Endothelial cell of umbilical vein (primary cell): ENCODE measurements at regions not wholly inside any gene's neighbourhood (a gene's known extent, or its start where the extent isn't known, plus 50 kb on each side); places are given as distances from the start of the nearest gene placed in this dataset.

Experiments
- BruUV-seq: library from RNA; stranded (reverse); fragments of 400-500 nt; replicated peaks from 2 replicates; lab custom pipeline; 2021; lab: Mats Ljungman, UMichigan
- CTCF ChIA-PET: fragments of 300-600, 350-600 bp; sonication (Branson Sonifier 250); formaldehyde crosslinking; loops from one replicate; lab custom pipeline; 2021; ENCODE audit warnings: antibody characterized with exemption, inconsistent platforms; lab: Charles Lee
- POLR2A ChIA-PET: fragments of 300-600, 350-600 bp; sonication (Branson Sonifier 250); formaldehyde crosslinking; loops from one replicate; lab custom pipeline; 2021; ENCODE audit warnings: antibody characterized with exemption, inconsistent platforms; lab: Charles Lee
- DNase-seq: peaks from one replicate; pipeline ENCODE4 v3.0.0-alpha.2; 2011; ENCODE audit warnings: low read depth, low spot score
- FAIRE-seq: peaks from 2 replicates; lab custom pipeline; 2011; peaks lifted over from hg19 to GRCh38; lab: Jason Lieb, UNC
- H2AFZ ChIP-seq: 2 replicates; pipeline ENCODE4 v1.6.0; 2012; ENCODE audit warnings: low read depth, low read length, control low read depth, inconsistent platforms
- H3K27ac ChIP-seq: 2 replicates; pipeline ENCODE4 v1.5.1; 2011; ENCODE audit warnings: low read depth, mild to moderate bottlenecking, control low read depth, low read length, moderate library complexity; ENCODE audit not compliant: insufficient read depth
- H3K27me3 ChIP-seq, 2 experiments: 2 replicates each; pipeline versions ENCODE4 v1.6.0 to v1.6.1; 2011; ENCODE audit warnings: low read length in 2 of 2, mixed read lengths in 1 of 2; ENCODE audit not compliant: control insufficient read depth in 2 of 2, insufficient read depth in 2 of 2
- H3K36me3 ChIP-seq, 2 experiments: 2 replicates in 1 of 2; 3 replicates in 1 of 2; pipeline ENCODE4 v1.5.1; 2011; ENCODE audit warnings: low read length in 2 of 2, mild to moderate bottlenecking in 1 of 2, moderate library complexity in 1 of 2; ENCODE audit not compliant: control insufficient read depth in 2 of 2, insufficient read depth in 2 of 2; ENCODE audit errors: extremely low read depth in 1 of 2
- H3K4me1 ChIP-seq: 3 replicates; pipeline ENCODE4 v1.5.1; 2011; ENCODE audit warnings: mild to moderate bottlenecking, low read length; ENCODE audit not compliant: control insufficient read depth, insufficient read depth; ENCODE audit errors: extremely low read depth
- H3K4me2 ChIP-seq: 2 replicates; pipeline ENCODE4 v1.6.1; 2011; ENCODE audit warnings: low read length, control low read depth, mixed read lengths; ENCODE audit not compliant: insufficient read depth
- H3K4me3 ChIP-seq, 3 experiments: fragments of 200-600 bp in 1 of 3; sonication (generic), shearing (Covaris generic) in 1 of 3; replicated peaks in 1 of 3; 2 replicates each; pipeline ENCODE4 v1.5.1; 2011 to 2016; ENCODE audit warnings: control low read depth in 3 of 3, low read length in 3 of 3, mild to moderate bottlenecking in 2 of 3, inconsistent platforms in 1 of 3, low read depth in 1 of 3, moderate library complexity in 1 of 3; ENCODE audit not compliant: insufficient read depth in 1 of 3
- H3K79me2 ChIP-seq: 2 replicates; pipeline ENCODE4 v1.6.0; 2012; ENCODE audit warnings: low read length, inconsistent platforms; ENCODE audit not compliant: control insufficient read depth, insufficient read depth
- H3K9ac ChIP-seq: replicated peaks from 2 replicates; pipeline ENCODE3; 2011; ENCODE audit warnings: low read length, control low read depth; ENCODE audit not compliant: insufficient read depth; ENCODE audit errors: extremely low read depth
- H3K9me1 ChIP-seq: replicated peaks from 3 replicates; pipeline ENCODE4 v1.6.0; 2011; ENCODE audit warnings: mild to moderate bottlenecking, low read length; ENCODE audit not compliant: control insufficient read depth, insufficient read depth; ENCODE audit errors: extremely low read depth
- H3K9me3 ChIP-seq: replicated peaks from 2 replicates; pipeline ENCODE4 v1.5.1; 2012; ENCODE audit warnings: low read length, inconsistent platforms; ENCODE audit not compliant: control insufficient read depth, insufficient read depth
- H4K20me1 ChIP-seq: replicated peaks from 2 replicates; pipeline ENCODE3; 2011; ENCODE audit warnings: mild to moderate bottlenecking, low read length; ENCODE audit not compliant: control insufficient read depth, insufficient read depth; ENCODE audit errors: extremely low read depth
- CTCF ChIP-seq, 2 donors: IDR thresholded peaks; 1 replicate in 1 of 2; 2 replicates in 1 of 2; pipeline ENCODE4 v1.5.1; 2011; ENCODE audit warnings: low read length in 2 of 2, mild to moderate bottlenecking in 2 of 2, moderate library complexity in 2 of 2, control low read depth in 1 of 2, inconsistent platforms in 1 of 2, low read depth in 1 of 2; ENCODE audit not compliant: insufficient read depth in 1 of 2; ENCODE audit errors: extremely low read depth in 1 of 2
- EZH2 ChIP-seq: IDR thresholded peaks from 2 replicates; pipeline ENCODE4 v1.6.1; 2012; ENCODE audit warnings: borderline replicate concordance, low read depth, mild to moderate bottlenecking, moderate library complexity, low read length, inconsistent platforms; ENCODE audit not compliant: severe bottlenecking
- FOS ChIP-seq: IDR thresholded peaks from 2 replicates; pipeline ENCODE4 v1.6.1; 2011; ENCODE audit warnings: mild to moderate bottlenecking, low read length, moderate library complexity, borderline replicate concordance; ENCODE audit not compliant: insufficient read depth
- GATA2 ChIP-seq: IDR thresholded peaks from 2 replicates; pipeline ENCODE4 v1.7.0; 2011; ENCODE audit warnings: low read depth, mild to moderate bottlenecking, moderate library complexity, mixed read lengths, low read length; ENCODE audit not compliant: insufficient read length, insufficient read depth
- JUN ChIP-seq: IDR thresholded peaks from 2 replicates; pipeline ENCODE4 v1.6.1; 2011; ENCODE audit warnings: borderline replicate concordance, low read depth; ENCODE audit not compliant: insufficient read length, insufficient read depth
- MYC ChIP-seq: IDR thresholded peaks from one replicate; pipeline ENCODE4 v1.6.1; 2011; ENCODE audit warnings: mild to moderate bottlenecking, low read depth, low read length
- POLR2A ChIP-seq: IDR thresholded peaks from 2 replicates; pipeline ENCODE4 v1.6.1; 2012; ENCODE audit warnings: low read depth, mild to moderate bottlenecking, control low read depth, low read length
- POLR2AphosphoS5 ChIP-seq: IDR thresholded peaks from 2 replicates; pipeline ENCODE4 v1.6.1; 2012; ENCODE audit warnings: low read depth, mild to moderate bottlenecking, control low read depth, low read length, moderate library complexity; ENCODE audit not compliant: insufficient read depth
- dilution Hi-C: fragments of 300-500 bp; cut with MboI; formaldehyde crosslinking; loops from one replicate; pipeline ENCODE4 v1.15.0; 2019; ENCODE audit warnings: low sequenced_read_pairs; ENCODE audit not compliant: extremely low pct_ligation_motif_present
- intact Hi-C: fragments of 100-400 bp; cut with micrococcal nuclease; formaldehyde crosslinking; loops from one replicate; pipeline ENCODE4 v1.10.0; 2022
- TF ChIP-seq, protein P1 (sequence below): IDR thresholded peaks from 2 replicates; pipeline ENCODE4 v1.6.1; 2011; ENCODE audit not compliant: insufficient read depth, insufficient read length

DNA sequence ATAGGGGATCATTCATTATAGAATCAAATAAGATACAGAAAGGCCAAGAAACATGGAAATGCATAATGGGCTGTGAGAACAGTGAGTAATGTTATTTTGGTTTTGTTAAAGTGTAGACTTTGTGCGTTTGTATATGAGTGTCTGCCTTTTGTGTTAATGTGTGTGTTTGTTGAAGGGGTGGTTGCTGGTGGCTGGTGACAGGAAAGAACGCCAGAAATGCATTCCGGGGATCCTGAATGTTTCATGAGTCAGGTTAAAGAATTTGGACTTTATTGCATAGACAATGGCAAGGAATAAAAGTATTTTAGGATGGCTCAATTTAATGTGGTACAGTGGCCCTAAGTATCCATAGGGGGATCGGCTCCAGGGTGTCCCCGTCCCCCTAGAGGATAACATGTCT is 1228.9 kb downstream of the PCDH7 start:
- no peaks in the 10 kb centered on the region for H3K9me3 ChIP-seq
- H3K9ac ChIP-seq = no peak overlapping the region
- H3K36me3 ChIP-seq = no peaks in the 10 kb centered on the region
- no peak overlapping the region for H2AFZ ChIP-seq
- H4K20me1 ChIP-seq = no peaks in the 10 kb centered on the region
- no peaks in the 10 kb centered on the region for H3K79me2 ChIP-seq
- DNase-seq (no peak), FAIRE-seq (no peak)
- ChIA-PET POLR2A (no interaction called here), CTCF (no interaction called here)
- TF ChIP-seq FOS (no peak), MYC (no peak), POLR2A (no peak), GATA2 (no peak), JUN (no peak), POLR2AphosphoS5 (no peak), CTCF (IDR thresholded peaks at IDR 0.05; ENCODE audit: extremely low read depth in 1 of 2, insufficient read depth in 1 of 2, low read depth in 1 of 2, low read length in 2 of 2) (no peak), EZH2 (no peak)
- TF ChIP-seq, protein P1, sequence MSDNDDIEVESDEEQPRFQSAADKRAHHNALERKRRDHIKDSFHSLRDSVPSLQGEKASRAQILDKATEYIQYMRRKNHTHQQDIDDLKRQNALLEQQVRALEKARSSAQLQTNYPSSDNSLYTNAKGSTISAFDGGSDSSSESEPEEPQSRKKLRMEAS = no peak
- no TSS peak for BruUV-seq
- H3K4me3 ChIP-seq = no peak overlapping the region
- intact Hi-C loops (no loop called here), dilution Hi-C loops (no loop called here)
- H3K4me2 ChIP-seq = no peak overlapping the region
- no peaks in the 10 kb centered on the region for H3K4me1 ChIP-seq
- H3K27me3 ChIP-seq = no peaks in the 10 kb centered on the region
- no peaks in the 10 kb centered on the region for H3K9me1 ChIP-seq
- H3K27ac ChIP-seq = no peak overlapping the region
